Fibroblast of lung (primary cell): ENCODE measurements at regions not wholly inside any gene's neighbourhood (a gene's known extent, or its start where the extent isn't known, plus 50 kb on each side); places are given as distances from the start of the nearest gene placed in this dataset.

Experiments used
- DNase-seq, 2 donors: peaks; one replicate each; pipeline versions ENCODE4 v3.0.0 to v3.0.0-alpha.2; 2010; ENCODE audit warnings: low read depth in 2 of 2
- H2AFZ ChIP-seq: 2 replicates; pipeline ENCODE4 v1.5.1; 2012; ENCODE audit warnings: low read length, control low read depth, inconsistent platforms
- H3K27ac ChIP-seq: 2 replicates; pipeline ENCODE4 v1.5.1; 2011; ENCODE audit warnings: low read length, control low read depth; ENCODE audit not compliant: insufficient read depth
- H3K27me3 ChIP-seq: 2 replicates; pipeline ENCODE4 v1.5.1; 2011; ENCODE audit warnings: mild to moderate bottlenecking, low read length; ENCODE audit not compliant: control insufficient read depth, insufficient read depth
- H3K36me3 ChIP-seq: 2 replicates; pipeline ENCODE4 v1.5.1; 2011; ENCODE audit warnings: low read length; ENCODE audit not compliant: control insufficient read depth, insufficient read depth
- H3K4me1 ChIP-seq: 2 replicates; pipeline ENCODE4 v1.5.1; 2011; ENCODE audit warnings: low read length; ENCODE audit not compliant: control insufficient read depth, insufficient read depth; ENCODE audit errors: extremely low read depth
- H3K4me2 ChIP-seq: 2 replicates; pipeline ENCODE4 v1.5.1; 2011; ENCODE audit warnings: low read length, control low read depth; ENCODE audit not compliant: insufficient read depth; ENCODE audit errors: extremely low read depth
- H3K4me3 ChIP-seq, 4 experiments: fragments of 200-600 bp in 1 of 4; sonication (generic) in 1 of 4; replicated peaks in 1 of 4; 2 replicates each; pipeline ENCODE4 v1.5.1; 2011 to 2016; ENCODE audit warnings: low read length in 4 of 4, low read depth in 3 of 4, mild to moderate bottlenecking in 3 of 4, control low read depth in 2 of 4, inconsistent platforms in 1 of 4, mixed read lengths in 1 of 4; ENCODE audit not compliant: insufficient read depth in 1 of 4; ENCODE audit errors: control extremely low read depth in 1 of 4
- H3K79me2 ChIP-seq: 2 replicates; pipeline ENCODE4 v1.5.1; 2012; ENCODE audit warnings: mild to moderate bottlenecking, low read length, inconsistent platforms; ENCODE audit not compliant: control insufficient read depth, insufficient read depth
- H3K9ac ChIP-seq: 2 replicates; pipeline ENCODE4 v1.5.1; 2011; ENCODE audit warnings: mild to moderate bottlenecking, low read length, control low read depth; ENCODE audit not compliant: insufficient read depth
- H3K9me3 ChIP-seq: 2 replicates; pipeline ENCODE4 v1.5.1; 2012; ENCODE audit warnings: low read depth, low read length; ENCODE audit not compliant: control insufficient read depth, insufficient read depth
- H4K20me1 ChIP-seq: 2 replicates; pipeline ENCODE4 v1.5.1; 2011; ENCODE audit warnings: low read length; ENCODE audit not compliant: control insufficient read depth, insufficient read depth; ENCODE audit errors: extremely low read depth
- EZH2 ChIP-seq: IDR thresholded peaks from 2 replicates; pipeline ENCODE4 v1.5.1; 2012; ENCODE audit warnings: low read length, control low read depth, mild to moderate bottlenecking; ENCODE audit errors: missing control alignments
- TF ChIP-seq, protein P1 (sequence below), 2 donors: IDR thresholded peaks in 1 of 2; conservative IDR thresholded peaks in 1 of 2; 1 replicate in 1 of 2; 2 replicates in 1 of 2; pipeline ENCODE4 v1.5.1; 2011 to 2012; ENCODE audit warnings: low read length in 2 of 2, control low read depth in 1 of 2, inconsistent platforms in 1 of 2, low read depth in 1 of 2, mild to moderate bottlenecking in 1 of 2

DNA sequence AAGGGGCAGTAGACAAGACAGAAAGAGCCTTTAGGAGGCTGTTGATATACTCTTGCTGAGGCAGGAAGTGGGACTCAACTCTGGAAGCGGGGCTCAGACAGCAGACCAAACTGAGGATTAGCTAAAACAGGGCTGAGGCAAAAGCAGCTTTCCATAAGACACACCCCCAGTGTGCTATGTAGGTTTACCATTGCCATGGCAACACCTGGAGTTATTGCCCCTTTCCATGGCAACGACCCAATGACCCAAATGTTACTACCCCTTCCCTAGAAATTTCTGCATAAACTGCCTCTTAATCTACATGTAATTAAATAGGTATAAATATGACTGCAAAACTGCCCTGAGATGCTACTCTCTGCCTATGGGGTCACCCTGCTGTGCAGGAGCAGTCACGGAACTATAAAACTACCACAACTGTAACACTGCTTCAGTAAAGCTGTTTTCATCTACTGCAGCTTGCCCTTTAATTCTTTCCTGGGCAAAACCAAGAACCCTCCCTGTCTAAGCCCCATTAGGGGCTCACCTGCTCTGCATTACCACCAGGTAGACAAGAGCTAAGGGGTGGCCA, 348.4 kb upstream of the PODXL start:
- TF ChIP-seq, protein P1, sequence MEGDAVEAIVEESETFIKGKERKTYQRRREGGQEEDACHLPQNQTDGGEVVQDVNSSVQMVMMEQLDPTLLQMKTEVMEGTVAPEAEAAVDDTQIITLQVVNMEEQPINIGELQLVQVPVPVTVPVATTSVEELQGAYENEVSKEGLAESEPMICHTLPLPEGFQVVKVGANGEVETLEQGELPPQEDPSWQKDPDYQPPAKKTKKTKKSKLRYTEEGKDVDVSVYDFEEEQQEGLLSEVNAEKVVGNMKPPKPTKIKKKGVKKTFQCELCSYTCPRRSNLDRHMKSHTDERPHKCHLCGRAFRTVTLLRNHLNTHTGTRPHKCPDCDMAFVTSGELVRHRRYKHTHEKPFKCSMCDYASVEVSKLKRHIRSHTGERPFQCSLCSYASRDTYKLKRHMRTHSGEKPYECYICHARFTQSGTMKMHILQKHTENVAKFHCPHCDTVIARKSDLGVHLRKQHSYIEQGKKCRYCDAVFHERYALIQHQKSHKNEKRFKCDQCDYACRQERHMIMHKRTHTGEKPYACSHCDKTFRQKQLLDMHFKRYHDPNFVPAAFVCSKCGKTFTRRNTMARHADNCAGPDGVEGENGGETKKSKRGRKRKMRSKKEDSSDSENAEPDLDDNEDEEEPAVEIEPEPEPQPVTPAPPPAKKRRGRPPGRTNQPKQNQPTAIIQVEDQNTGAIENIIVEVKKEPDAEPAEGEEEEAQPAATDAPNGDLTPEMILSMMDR (conservative IDR thresholded peaks at IDR 0.05 in 1 of 2, IDR thresholded peaks at IDR 0.05 in 1 of 2; ENCODE audit: low read depth in 1 of 2, low read length in 2 of 2), result no peak
- TF ChIP-seq EZH2, result no peak
- Histone ChIP-seq H3K9ac (no peak overlapping the region), H3K4me3 (no peak overlapping the region), H3K4me2 (no peak overlapping the region), H2AFZ (no peak overlapping the region), H3K9me3 (no peaks in the 10 kb centered on the region), H4K20me1 (no peaks in the 10 kb centered on the region), H3K27me3 (no peaks in the 10 kb centered on the region), H3K27ac (no peak overlapping the region), H3K79me2 (no peaks in the 10 kb centered on the region), H3K4me1 (no peaks in the 10 kb centered on the region), H3K36me3 (no peaks in the 10 kb centered on the region)
- no peak for DNase-seq

DNA sequence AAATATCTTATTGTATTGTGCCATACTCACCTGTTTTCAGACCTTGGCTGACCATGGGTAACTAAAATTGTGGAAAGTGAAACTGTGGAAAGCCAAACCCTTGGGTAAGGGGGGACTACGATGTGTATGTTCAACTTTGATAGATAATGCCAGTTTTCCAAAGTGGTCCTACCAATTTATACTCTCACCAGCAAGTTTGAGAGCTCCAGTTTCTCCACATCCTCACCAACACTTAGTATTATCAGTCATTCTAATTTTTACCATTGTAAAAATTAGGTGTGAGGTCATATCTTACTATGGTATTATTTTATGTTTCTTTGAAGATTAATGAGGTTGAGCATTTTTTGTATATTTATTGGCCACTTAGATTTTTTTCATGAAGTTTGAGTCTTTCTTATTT, 346.9 kb upstream of the PODXL start:
- DNase-seq, result no peak
- Histone ChIP-seq H3K4me2 (no peak overlapping the region), H3K27me3 (no peaks in the 10 kb centered on the region), H3K36me3 (no peaks in the 10 kb centered on the region), H3K9ac (no peak overlapping the region), H3K4me3 (no peak overlapping the region), H3K4me1 (no peaks in the 10 kb centered on the region), H4K20me1 (no peaks in the 10 kb centered on the region), H3K27ac (no peak overlapping the region), H2AFZ (no peak overlapping the region), H3K79me2 (no peaks in the 10 kb centered on the region), H3K9me3 (no peaks in the 10 kb centered on the region)
- TF ChIP-seq EZH2, result no peak
- TF ChIP-seq, protein P1 (conservative IDR thresholded peaks at IDR 0.05 in 1 of 2, IDR thresholded peaks at IDR 0.05 in 1 of 2; ENCODE audit: low read depth in 1 of 2, low read length in 2 of 2), result no peak

DNA sequence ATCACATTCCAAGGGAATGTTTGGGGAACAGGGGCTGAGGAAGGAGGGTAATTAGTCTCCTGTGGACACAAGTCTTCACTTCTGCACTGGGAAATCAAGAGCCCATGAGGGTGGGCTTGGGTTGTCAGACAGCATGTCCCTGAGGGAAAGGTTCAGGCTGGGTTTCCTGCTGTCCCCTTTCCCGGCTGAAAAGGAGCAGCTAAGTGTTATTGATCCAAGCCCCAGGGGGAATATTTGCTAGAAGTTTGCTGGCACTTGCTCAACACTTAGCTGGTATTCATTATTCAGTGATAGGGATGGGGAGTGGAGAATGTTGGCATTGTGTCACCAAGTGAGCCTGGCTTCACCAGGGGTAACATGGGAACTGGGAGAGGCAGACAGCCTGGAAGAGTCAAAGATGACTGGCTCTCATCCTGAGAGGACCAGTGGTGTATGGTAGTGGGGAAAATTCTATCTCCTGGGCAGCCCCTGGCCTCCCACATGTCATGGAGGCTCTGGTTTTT, 344.4 kb upstream of the PODXL start:
- Histone ChIP-seq H3K9me3 (no peaks in the 10 kb centered on the region), H3K9ac (no peak overlapping the region), H3K4me2 (no peak overlapping the region), H3K27me3 (no peaks in the 10 kb centered on the region), H3K4me1 (no peaks in the 10 kb centered on the region), H4K20me1 (no peaks in the 10 kb centered on the region), H3K36me3 (no peaks in the 10 kb centered on the region), H2AFZ (no peak overlapping the region), H3K27ac (no peak overlapping the region), H3K4me3 (no peak overlapping the region), H3K79me2 (no peaks in the 10 kb centered on the region)
- no peak for TF ChIP-seq EZH2
- TF ChIP-seq, protein P1 (conservative IDR thresholded peaks at IDR 0.05 in 1 of 2, IDR thresholded peaks at IDR 0.05 in 1 of 2; ENCODE audit: low read depth in 1 of 2, low read length in 2 of 2), result no peak
- no peak for DNase-seq
